NCI-H345 treated with DMSO at 0.1 percent for 48 hours (cell line): ENCODE measurements at regions not wholly inside any gene's neighbourhood (a gene's known extent, or its start where the extent isn't known, plus 50 kb on each side); places are given as distances from the start of the nearest gene placed in this dataset.
"Not testable (repeated sequence)": the region's sequence is repeated elsewhere in the genome, so short reads cannot be mapped to it uniquely, and the experiment has no call there.

Experiments
- DNase-seq: peaks from one replicate; lab custom pipeline; 2025; ENCODE audit not compliant: unreplicated experiment; lab: John Stamatoyannopoulos, UW

DNA sequence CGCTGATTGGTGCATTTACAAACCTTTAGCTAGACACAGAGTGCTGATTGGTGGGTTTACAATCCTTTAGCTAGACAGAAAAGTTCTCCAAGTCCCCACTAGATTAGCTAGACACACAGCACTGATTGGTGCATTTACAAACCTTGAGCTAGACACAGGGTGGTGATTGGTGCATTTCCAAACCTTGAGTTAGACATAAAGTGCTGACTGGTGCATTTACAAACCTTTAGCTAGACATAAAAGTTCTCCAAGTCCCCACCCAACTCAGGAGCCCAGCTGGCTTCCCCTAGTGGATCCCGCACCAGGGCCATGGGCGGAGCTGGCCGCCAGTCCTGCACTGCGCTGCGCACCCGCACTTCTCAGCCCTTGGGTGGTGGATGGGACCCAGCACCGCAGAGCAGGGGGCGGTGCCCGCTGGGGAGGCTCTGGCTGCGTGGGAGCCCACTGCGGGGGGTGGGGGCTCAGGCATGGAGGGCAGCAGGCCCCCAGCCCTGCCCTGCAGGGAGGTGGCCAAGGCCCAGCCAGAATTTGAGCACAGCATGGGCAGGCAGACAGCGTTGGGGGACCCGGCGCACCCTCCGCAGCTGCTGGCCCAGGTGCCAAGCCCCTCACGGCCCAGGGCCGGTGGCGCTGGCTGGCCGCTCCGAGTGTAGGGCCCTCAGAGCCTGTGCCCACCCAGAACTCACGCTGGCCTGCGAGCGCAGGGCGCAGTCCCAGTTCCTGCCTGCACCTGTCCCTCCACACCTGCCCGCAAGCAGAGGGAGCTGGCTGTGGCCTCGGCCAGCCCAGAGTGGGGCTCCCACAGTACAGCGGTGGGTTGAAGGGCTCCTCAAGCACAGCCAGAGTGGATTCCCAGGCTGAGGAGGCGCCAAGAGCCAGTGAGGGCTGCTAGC, 608.9 kb upstream of the LCORL start:
- no peak for DNase-seq

DNA sequence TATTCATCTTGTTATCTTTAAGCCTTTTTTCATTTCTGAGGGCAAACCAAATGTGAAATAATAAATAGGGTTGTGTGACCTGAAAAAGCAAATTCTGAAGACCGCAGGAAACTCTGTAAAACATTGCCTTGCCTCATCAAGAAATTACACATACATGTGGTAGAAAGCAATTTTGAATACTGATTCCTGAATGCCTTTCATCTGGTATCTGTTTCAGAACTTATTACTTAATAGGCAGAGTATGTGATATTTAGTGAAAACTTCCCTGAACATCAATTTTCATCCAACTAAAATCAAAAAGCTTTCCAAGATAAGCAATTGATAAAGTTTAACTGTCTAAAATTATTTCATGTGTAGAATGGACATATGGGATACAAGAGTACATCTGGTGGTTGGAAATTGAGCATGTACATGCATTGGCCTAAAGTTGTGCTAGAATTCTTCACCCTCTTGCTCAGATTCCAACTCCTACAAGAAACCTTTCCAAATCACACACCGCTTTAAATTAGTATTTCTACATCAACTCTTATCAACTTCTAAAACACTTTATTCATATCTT, 606.0 kb upstream of the LCORL start:
- no peak for DNase-seq

GRCh38 chr4:18626996-18627395, 605.4 kb upstream of the LCORL start:
- no peak for DNase-seq

DNA sequence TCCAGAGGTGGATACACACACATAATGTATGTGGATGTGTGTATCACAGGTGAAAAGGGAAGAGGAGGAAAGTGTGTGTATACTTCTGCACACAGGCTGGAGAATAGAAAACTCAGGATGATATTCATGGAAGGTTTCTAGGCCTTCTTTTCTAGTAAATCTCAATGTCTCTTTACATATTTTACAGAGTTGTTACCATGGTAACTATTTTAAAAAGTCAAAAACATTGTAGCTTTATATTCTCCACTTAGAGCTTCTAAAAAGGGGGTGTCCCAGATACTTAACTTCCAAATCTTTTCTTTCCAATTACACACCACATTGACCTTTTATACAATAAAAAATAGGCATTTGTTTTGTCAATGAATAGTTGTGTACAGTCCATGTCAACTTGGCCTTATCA, 604.8 kb upstream of the LCORL start:
- DNase-seq, result no peak

- no peak for DNase-seq
Observed at GRCh38 chr4:18621186-18621585, 599.6 kb upstream of the LCORL start.

DNA sequence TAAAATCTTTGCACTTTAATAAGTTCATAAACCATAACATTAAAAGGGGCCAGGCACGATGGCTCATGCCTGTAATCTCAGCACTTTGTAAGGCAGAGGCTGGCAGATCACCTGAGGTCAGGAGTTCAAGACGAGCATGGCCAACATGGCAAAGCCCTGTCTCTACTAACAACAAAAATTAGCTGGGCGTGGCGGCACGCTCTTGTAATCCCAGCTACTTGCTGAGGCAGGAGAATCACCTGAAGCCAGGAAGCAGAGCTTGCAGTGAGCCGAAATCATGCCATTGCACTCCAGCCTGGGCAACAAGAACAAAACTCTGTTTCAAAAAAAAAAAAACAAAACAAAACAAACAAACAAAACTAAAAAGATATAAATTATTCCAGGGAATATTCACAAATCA, 595.2 kb upstream of the LCORL start:
- no peak for DNase-seq

- DNase-seq, result no peak
Observed at GRCh38 chr4:18611026-18611425, 589.5 kb upstream of the LCORL start.

GRCh38 chr4:18608908-18609533, 587.5 kb upstream of the LCORL start:
- no peak for DNase-seq

GRCh38 chr4:18602610-18603009, 581.1 kb upstream of the LCORL start:
- not testable (repeated sequence) for DNase-seq

- peak; percentile 21 for DNase-seq
Observed at GRCh38 chr4:18593297-18594002, 571.9 kb upstream of the LCORL start.

- DNase-seq, result no peak
Observed at GRCh38 chr4:18582841-18583240, 561.3 kb upstream of the LCORL start.

GRCh38 chr4:18578307-18578706, 556.8 kb upstream of the LCORL start:
- DNase-seq, result no peak

GRCh38 chr4:18572481-18572880, 550.9 kb upstream of the LCORL start:
- DNase-seq, result no peak

- no peak for DNase-seq
Observed at GRCh38 chr4:18571301-18571761, 549.8 kb upstream of the LCORL start.

GRCh38 chr4:18570370-18570769, 548.8 kb upstream of the LCORL start:
- no peak for DNase-seq

- no peak for DNase-seq
Observed at GRCh38 chr4:18568600-18568999, 547.0 kb upstream of the LCORL start.

DNA sequence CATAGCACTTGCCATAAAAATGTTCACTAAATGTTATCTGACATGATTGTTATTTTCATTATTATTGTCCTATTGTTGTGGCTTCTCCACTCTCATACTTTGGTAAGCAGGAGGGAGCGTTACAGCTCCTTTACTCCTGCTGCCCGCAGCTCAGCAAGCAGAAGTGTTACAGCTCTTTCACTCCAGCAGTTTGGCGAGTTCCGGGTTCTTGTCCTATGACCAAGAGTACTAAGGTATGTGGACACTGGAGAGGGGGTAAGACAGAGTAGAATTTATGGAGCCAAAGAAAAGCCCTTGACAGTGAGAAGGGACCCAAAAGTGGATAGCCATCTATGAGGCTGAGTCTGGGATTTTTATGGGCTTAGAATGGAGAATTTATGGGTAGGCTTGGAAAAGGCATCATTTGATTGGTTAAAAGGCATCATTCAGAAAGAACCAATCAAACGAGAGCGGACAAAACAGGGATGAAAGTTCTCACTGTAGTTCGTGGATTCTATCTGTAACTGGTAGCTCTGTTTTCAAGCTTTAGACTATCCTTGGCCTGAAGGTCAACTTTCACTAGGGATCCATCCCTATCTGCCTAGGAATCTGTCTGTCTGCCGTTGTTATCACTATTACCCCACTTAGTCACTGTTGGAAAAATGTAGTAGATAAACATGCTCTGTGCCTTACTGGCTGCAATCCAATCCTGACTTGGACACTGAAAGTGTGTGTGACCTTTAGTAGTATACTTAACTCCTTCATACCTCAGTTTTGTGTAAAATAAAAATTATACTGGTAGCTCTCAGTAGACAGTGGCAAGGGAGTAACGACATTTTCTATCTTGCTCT, 545.6 kb upstream of the LCORL start:
- DNase-seq, result no peak

DNA sequence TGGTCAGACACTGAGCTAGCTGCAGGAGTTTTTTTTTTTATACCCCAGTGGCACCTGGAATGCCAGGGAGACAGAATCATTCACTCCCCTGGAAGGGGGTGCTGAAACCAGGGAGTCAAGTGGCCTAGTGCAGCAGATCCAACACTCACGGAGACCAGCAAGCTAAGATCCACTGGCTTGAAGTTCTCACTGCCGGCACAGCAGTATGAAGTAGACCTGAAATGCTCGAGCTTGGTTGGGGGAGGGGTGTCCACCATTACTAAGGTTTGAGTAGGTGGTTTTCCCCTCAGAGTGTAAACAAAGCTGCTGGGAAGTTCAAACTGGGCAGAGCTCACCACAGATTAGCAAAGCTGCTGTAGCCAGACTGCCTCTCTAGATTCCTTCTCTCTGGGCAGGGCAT, 537.9 kb upstream of the LCORL start:
- DNase-seq, result no peak

DNA sequence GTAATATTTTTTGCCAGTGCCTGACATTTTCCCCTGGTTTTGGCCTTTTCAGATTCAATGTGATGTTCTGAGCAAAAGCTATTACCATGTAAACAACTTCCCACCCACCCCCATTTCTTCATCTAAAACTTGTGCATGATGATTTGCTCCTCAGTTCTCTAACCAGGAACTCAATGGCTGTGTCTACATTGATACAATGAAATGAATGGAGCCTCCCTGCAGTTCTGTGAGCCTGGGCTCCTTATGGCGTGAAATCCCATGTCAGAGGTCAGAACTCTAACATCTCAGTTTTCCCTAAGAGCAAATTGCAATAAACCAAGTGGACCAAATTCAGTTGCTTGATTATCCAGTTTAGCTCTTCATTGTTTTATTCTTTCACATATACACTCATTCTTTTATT, 534.8 kb upstream of the LCORL start:
- DNase-seq, result no peak

GRCh38 chr4:18540349-18540748, 518.8 kb upstream of the LCORL start:
- DNase-seq, result no peak

DNA sequence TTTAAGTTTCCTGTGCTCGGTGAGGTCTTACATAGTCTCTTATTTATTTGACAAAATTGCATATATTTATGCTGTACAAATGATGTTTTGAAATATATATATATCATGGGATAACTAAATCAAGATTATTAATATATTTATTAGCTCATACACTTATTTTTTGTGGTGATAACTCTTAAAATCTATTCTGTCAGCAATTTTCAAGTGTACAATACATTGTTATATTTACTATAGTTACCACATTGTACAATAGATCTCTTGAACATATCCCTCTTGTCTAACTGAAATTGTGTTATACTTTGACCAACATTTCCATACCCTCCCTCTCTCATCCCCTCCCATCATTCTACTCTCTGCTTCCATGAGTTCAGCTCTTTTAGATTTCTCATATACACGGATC, 516.6 kb upstream of the LCORL start:
- DNase-seq, result no peak
